ENCODE measurements at regions not wholly inside any gene's neighbourhood (a gene's known extent, or its start where the extent isn't known, plus 50 kb on each side); places are given as distances from the start of the nearest gene placed in this dataset.
"Not testable (repeated sequence)": the region's sequence is repeated elsewhere in the genome, so short reads cannot be mapped to it uniquely, and the experiment has no call there.

DNA sequence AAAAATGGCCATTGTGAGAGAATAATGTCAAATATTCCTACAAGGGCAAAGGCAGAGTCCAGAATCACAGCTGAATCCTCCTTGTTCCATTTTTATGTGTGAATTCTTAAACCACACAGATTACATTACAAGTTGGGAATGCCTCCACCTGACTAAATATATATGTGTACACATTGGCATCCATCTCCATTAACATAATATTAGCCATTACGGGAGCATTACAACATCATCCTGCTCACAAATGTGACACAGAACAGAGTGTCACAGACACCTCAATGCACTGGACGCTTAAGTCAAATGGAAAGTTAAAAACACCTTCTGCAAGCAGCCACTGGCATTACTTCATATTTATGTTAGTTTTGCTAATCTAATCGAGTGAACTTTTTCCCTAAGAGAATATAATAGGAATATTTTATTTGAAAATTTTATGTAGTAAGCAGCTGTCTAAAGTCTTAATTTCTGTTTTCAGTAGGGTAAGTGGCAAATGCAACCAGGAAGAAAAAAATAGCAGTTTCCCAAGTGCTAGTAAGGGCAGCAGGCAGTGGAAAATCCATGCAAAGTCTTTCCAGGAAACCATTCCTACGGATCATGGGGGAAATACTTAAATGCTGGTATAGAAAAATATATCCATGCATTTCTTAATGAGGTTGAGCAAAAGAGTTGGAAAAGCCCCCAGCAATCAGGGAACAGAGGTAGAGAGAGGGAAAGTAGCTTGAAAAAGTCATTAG, 255.6 kb downstream of the OSR1 start:
- Histone ChIP-seq H3K9me3 (no peaks in the 10 kb centered on the region), H3K27ac (no peak overlapping the region), H3K4me3 (no peak overlapping the region), H3K27me3 (no peaks in the 10 kb centered on the region), H3K36me3 (no peaks in the 10 kb centered on the region), H3K4me1 (no peaks in the 10 kb centered on the region)
- no peak for DNase-seq (ENCODE audit: extremely low spot score in 2 of 2)
- no peak for TF ChIP-seq POLR2AphosphoS5 (IDR thresholded peaks at IDR 0.05; ENCODE audit: insufficient read depth in 1 of 2, low read depth in 1 of 2)
- no peak for TF ChIP-seq POLR2A (IDR thresholded peaks at IDR 0.05)
- TF ChIP-seq, protein P1, sequence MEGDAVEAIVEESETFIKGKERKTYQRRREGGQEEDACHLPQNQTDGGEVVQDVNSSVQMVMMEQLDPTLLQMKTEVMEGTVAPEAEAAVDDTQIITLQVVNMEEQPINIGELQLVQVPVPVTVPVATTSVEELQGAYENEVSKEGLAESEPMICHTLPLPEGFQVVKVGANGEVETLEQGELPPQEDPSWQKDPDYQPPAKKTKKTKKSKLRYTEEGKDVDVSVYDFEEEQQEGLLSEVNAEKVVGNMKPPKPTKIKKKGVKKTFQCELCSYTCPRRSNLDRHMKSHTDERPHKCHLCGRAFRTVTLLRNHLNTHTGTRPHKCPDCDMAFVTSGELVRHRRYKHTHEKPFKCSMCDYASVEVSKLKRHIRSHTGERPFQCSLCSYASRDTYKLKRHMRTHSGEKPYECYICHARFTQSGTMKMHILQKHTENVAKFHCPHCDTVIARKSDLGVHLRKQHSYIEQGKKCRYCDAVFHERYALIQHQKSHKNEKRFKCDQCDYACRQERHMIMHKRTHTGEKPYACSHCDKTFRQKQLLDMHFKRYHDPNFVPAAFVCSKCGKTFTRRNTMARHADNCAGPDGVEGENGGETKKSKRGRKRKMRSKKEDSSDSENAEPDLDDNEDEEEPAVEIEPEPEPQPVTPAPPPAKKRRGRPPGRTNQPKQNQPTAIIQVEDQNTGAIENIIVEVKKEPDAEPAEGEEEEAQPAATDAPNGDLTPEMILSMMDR (IDR thresholded peaks at IDR 0.05) = no peak
- intact Hi-C loops (cut with DNase I) = no loop called here

DNA sequence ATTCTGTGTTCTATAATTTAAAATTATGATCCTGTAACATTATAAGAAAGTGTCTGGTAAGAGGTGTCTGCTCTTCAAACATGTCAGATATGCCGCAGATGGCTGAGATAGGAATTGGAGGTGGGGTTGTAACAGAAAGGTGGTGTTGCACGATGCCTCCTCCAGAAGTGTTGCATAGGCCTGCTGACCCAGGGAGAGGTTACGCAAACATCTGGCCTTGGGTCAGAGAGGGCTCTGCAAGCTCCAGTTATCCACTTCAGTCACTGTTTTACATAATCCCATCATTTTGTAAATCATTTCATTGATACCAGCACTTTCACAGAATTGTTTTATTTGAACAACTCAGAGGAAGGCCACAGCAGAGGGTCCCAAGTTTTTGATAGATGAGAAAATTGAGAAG, 256.5 kb downstream of the OSR1 start:
- no peak for DNase-seq (ENCODE audit: extremely low spot score in 2 of 2)
- Histone ChIP-seq H3K27ac (no peak overlapping the region), H3K36me3 (no peaks in the 10 kb centered on the region), H3K4me1 (no peaks in the 10 kb centered on the region), H3K4me3 (no peak overlapping the region), H3K9me3 (no peaks in the 10 kb centered on the region), H3K27me3 (no peaks in the 10 kb centered on the region)
- intact Hi-C loops (cut with DNase I) = no loop called here
- TF ChIP-seq POLR2A (IDR thresholded peaks at IDR 0.05) = no peak
- TF ChIP-seq POLR2AphosphoS5 (IDR thresholded peaks at IDR 0.05; ENCODE audit: insufficient read depth in 1 of 2, low read depth in 1 of 2) = no peak
- TF ChIP-seq, protein P1 (IDR thresholded peaks at IDR 0.05) = no peak

- no peaks in the 10 kb centered on the region for H3K27me3 ChIP-seq
- no peak overlapping the region for H3K27ac ChIP-seq
- H3K36me3 ChIP-seq = no peaks in the 10 kb centered on the region
- H3K4me1 ChIP-seq = no peaks in the 10 kb centered on the region
- no peaks in the 10 kb centered on the region for H3K9me3 ChIP-seq
- TF ChIP-seq POLR2AphosphoS5 (IDR thresholded peaks at IDR 0.05; ENCODE audit: insufficient read depth in 1 of 2, low read depth in 1 of 2) (no peak), POLR2A (IDR thresholded peaks at IDR 0.05) (no peak)
- TF ChIP-seq, protein P1 (IDR thresholded peaks at IDR 0.05) = no peak
- intact Hi-C loops (cut with DNase I) = no loop called here
- no peak overlapping the region for H3K4me3 ChIP-seq
- no peak for DNase-seq (ENCODE audit: extremely low spot score in 2 of 2)
Measured at GRCh38 chr2:19100570-19100969, 257.9 kb downstream of the OSR1 start.

GRCh38 chr2:19099181-19099580, 259.2 kb downstream of the OSR1 start:
- intact Hi-C loops (cut with DNase I) = no loop called here
- H3K27ac ChIP-seq = no peak overlapping the region
- H3K27me3 ChIP-seq = no peaks in the 10 kb centered on the region
- no peak for DNase-seq (ENCODE audit: extremely low spot score in 2 of 2)
- no peaks in the 10 kb centered on the region for H3K4me1 ChIP-seq
- no peaks in the 10 kb centered on the region for H3K36me3 ChIP-seq
- TF ChIP-seq, protein P1 (IDR thresholded peaks at IDR 0.05) = no peak
- no peak for TF ChIP-seq POLR2A (IDR thresholded peaks at IDR 0.05)
- TF ChIP-seq POLR2AphosphoS5 (IDR thresholded peaks at IDR 0.05; ENCODE audit: insufficient read depth in 1 of 2, low read depth in 1 of 2) = no peak
- no peak overlapping the region for H3K4me3 ChIP-seq
- H3K9me3 ChIP-seq = no peaks in the 10 kb centered on the region

- H3K27me3 ChIP-seq = no peaks in the 10 kb centered on the region
- DNase-seq (ENCODE audit: extremely low spot score in 2 of 2) = no peak
- H3K4me1 ChIP-seq = no peaks in the 10 kb centered on the region
- intact Hi-C loops (cut with DNase I) = no loop called here
- no peaks in the 10 kb centered on the region for H3K36me3 ChIP-seq
- H3K4me3 ChIP-seq = no peak overlapping the region
- H3K27ac ChIP-seq = no peak overlapping the region
- TF ChIP-seq, protein P1 (IDR thresholded peaks at IDR 0.05) = no peak
- TF ChIP-seq POLR2A (IDR thresholded peaks at IDR 0.05) (no peak), POLR2AphosphoS5 (IDR thresholded peaks at IDR 0.05; ENCODE audit: insufficient read depth in 1 of 2, low read depth in 1 of 2) (no peak)
- H3K9me3 ChIP-seq = no peaks in the 10 kb centered on the region
Measured at GRCh38 chr2:19098467-19099160, 259.8 kb downstream of the OSR1 start.

DNA sequence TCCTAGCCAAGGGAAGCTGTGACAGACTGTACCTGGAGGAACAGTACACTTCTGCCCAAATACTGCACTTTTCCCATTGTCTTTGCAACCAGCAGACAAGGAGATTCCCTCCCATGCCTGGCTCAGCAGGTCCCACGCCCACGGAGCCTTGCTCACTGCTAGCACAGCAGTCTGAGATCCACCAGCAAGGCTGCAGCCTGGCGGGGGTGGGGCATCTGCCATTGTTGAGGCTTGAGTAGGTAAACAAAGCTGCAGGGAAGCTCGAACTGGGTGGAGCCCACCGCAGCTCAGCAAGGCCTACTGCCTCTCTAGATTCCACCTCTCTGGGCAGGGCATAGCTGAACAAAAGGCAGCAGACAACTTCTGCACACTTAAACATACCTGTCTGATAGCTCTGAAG, 268.9 kb downstream of the OSR1 start:
- not testable (repeated sequence) for H3K27me3 ChIP-seq; H3K27ac ChIP-seq; H3K4me3 ChIP-seq; H3K36me3 ChIP-seq; H3K4me1 ChIP-seq; H3K9me3 ChIP-seq; DNase-seq (ENCODE audit: extremely low spot score in 2 of 2)
- intact Hi-C loops (cut with DNase I) = loop anchor here (5.0 kb wide), 1 partner anchor 317 kb away; no protein-coding TSS in a partner anchor

All from vagina (tissue), 2 donors.